ENCODE measurements at regions not wholly inside any gene's neighbourhood (a gene's known extent, or its start where the extent isn't known, plus 50 kb on each side); places are given as distances from the start of the nearest gene placed in this dataset.

DNA sequence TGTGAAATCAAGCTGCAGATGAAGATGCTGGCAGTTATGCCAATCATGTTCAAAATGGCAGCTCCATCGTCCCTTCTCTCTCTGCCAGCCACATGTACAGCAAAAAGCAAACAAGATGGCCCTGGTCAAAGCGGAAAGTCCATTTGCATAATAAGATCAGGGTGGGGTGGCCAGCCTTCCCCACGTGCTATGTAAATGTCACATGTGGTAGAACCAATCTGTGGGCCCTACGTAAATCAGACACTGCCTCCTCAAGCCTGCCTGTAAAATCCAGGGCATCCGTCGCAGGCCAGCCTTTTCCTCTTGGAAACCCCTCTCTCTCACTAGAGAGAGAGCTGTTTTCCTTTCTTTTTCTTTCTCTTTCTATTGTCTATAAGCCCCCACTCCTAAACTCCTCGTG is 243.5 kb upstream of the KBTBD8 start:
- Histone ChIP-seq H3K4ac (ENCODE audit: low read depth in 1 of 2, low read length in 2 of 2) (no peak overlapping the region), H3K9me3 (ENCODE audit: control insufficient read depth, low read length) (no peaks in the 10 kb centered on the region), H3K9ac (ENCODE audit: low read length) (no peak overlapping the region), H3K4me3 (ENCODE audit: insufficient read depth in 1 of 2, low read depth in 1 of 2, low read length in 2 of 2) (no peak overlapping the region), H3K36me3 (ENCODE audit: control insufficient read depth in 1 of 2, insufficient read depth in 2 of 2, low read depth in 1 of 2, low read length in 2 of 2) (no peaks in the 10 kb centered on the region), H3K27ac (ENCODE audit: low read length, poor library complexity, severe bottlenecking) (no peak overlapping the region), H3K23ac (ENCODE audit: low read length in 2 of 2) (no peak overlapping the region), H3K4me2 (ENCODE audit: low read length, poor library complexity, severe bottlenecking) (no peak overlapping the region), H3K79me1 (replicated peaks; ENCODE audit: low read length, poor library complexity, severe bottlenecking) (no peaks in the 10 kb centered on the region), H2BK15ac (ENCODE audit: low read depth, poor library complexity, severe bottlenecking) (no peak overlapping the region), H3K14ac (ENCODE audit: low read length in 2 of 2) (peak overlapping the region in 1 of 2 experiments; percentile 22), H3K4me1 (ENCODE audit: control insufficient read depth, insufficient read depth, low read depth, low read length) (no peaks in the 10 kb centered on the region), H2BK120ac (ENCODE audit: low read depth, low read length) (no peak overlapping the region), H2BK12ac (ENCODE audit: low read length in 2 of 2) (no peak overlapping the region), H2BK5ac (ENCODE audit: low read depth, low read length, poor library complexity, severe bottlenecking) (no peak overlapping the region), H4K91ac (ENCODE audit: low read length) (no peak overlapping the region), H3K18ac (ENCODE audit: low read depth in 1 of 2, low read length in 2 of 2) (no peak overlapping the region), H3K27me3 (ENCODE audit: control insufficient read depth in 1 of 2, insufficient read depth in 1 of 2, low read length in 2 of 2) (no peaks in the 10 kb centered on the region), H2AFZ (ENCODE audit: low read depth, low read length) (no peak overlapping the region), H2AK5ac (ENCODE audit: low read length, severe bottlenecking) (no peak overlapping the region), H4K8ac (ENCODE audit: low read length) (no peak overlapping the region)
- no peak for DNase-seq
- WGBS: 87% methylated on average over 7 of the region's 7 CpGs

DNA sequence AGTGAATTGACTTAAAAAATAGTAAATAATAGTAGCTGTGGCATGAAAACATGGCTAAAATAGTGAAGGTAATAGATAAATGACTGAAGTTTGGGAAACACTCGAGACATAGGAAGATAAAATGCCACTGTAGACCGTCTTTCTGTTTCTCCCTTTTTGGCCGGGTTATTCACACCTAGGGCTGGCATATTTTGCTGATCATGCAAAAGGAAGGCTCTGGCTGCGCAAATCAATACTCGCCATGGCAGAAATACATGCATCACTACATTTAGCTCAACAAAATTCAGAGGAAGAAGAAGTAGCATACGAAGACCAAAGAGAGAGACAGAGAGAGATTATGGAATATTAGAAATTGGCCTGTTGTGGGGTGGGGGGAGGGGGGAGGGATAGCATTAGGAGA is 242.2 kb upstream of the KBTBD8 start:
- Histone ChIP-seq H2AFZ (ENCODE audit: low read depth, low read length) (no peak overlapping the region), H3K9ac (ENCODE audit: low read length) (no peak overlapping the region), H3K4me1 (ENCODE audit: control insufficient read depth, insufficient read depth, low read depth, low read length) (no peaks in the 10 kb centered on the region), H3K79me1 (replicated peaks; ENCODE audit: low read length, poor library complexity, severe bottlenecking) (no peaks in the 10 kb centered on the region), H2AK5ac (ENCODE audit: low read length, severe bottlenecking) (no peak overlapping the region), H2BK15ac (ENCODE audit: low read depth, poor library complexity, severe bottlenecking) (no peak overlapping the region), H3K4me3 (ENCODE audit: insufficient read depth in 1 of 2, low read depth in 1 of 2, low read length in 2 of 2) (no peak overlapping the region), H3K14ac (ENCODE audit: low read length in 2 of 2) (no peak overlapping the region), H3K9me3 (ENCODE audit: control insufficient read depth, low read length) (no peaks in the 10 kb centered on the region), H2BK120ac (ENCODE audit: low read depth, low read length) (no peak overlapping the region), H3K23ac (ENCODE audit: low read length in 2 of 2) (no peak overlapping the region), H3K4ac (ENCODE audit: low read depth in 1 of 2, low read length in 2 of 2) (no peak overlapping the region), H4K91ac (ENCODE audit: low read length) (no peak overlapping the region), H3K4me2 (ENCODE audit: low read length, poor library complexity, severe bottlenecking) (no peak overlapping the region), H3K27me3 (ENCODE audit: control insufficient read depth in 1 of 2, insufficient read depth in 1 of 2, low read length in 2 of 2) (no peaks in the 10 kb centered on the region), H3K36me3 (ENCODE audit: control insufficient read depth in 1 of 2, insufficient read depth in 2 of 2, low read depth in 1 of 2, low read length in 2 of 2) (no peaks in the 10 kb centered on the region), H4K8ac (ENCODE audit: low read length) (no peak overlapping the region), H3K27ac (ENCODE audit: low read length, poor library complexity, severe bottlenecking) (no peak overlapping the region), H3K18ac (ENCODE audit: low read depth in 1 of 2, low read length in 2 of 2) (no peak overlapping the region), H2BK12ac (ENCODE audit: low read length in 2 of 2) (no peak overlapping the region), H2BK5ac (ENCODE audit: low read depth, low read length, poor library complexity, severe bottlenecking) (no peak overlapping the region)
- DNase-seq: no peak
- WGBS: 68% methylated on average over 3 of the region's 6 CpGs

DNA sequence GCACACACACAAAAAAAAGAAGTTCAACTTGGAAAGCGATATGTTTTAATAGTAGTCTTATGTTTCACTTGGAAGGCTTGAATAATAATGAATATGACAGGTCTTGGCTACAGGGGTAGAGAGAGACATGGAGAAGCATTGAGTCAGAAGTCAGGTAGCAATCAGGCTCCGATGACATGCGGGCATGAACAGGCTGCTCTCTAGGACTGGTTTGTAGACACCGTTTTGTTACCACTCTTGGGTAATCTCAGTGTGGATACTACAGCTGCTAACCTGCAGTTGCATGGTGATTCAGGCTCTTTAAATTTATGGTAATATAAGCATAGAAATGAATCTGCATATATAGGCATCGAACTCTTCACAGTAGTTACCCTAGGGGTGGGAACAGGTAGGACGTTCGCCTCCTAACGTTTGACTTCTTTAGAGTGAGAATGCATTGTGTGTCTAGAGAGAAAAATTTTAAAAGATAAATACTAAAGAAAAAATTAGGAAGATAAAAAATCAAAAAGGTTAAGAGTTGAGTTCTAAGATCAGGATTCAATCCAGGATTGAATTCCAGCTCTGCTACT is 241.6 kb upstream of the KBTBD8 start:
- Histone ChIP-seq H2AFZ (ENCODE audit: low read depth, low read length) (no peak overlapping the region), H3K4ac (ENCODE audit: low read depth in 1 of 2, low read length in 2 of 2) (no peak overlapping the region), H3K36me3 (ENCODE audit: control insufficient read depth in 1 of 2, insufficient read depth in 2 of 2, low read depth in 1 of 2, low read length in 2 of 2) (no peaks in the 10 kb centered on the region), H3K4me1 (ENCODE audit: control insufficient read depth, insufficient read depth, low read depth, low read length) (no peaks in the 10 kb centered on the region), H3K9me3 (ENCODE audit: control insufficient read depth, low read length) (no peaks in the 10 kb centered on the region), H2BK15ac (ENCODE audit: low read depth, poor library complexity, severe bottlenecking) (no peak overlapping the region), H3K18ac (ENCODE audit: low read depth in 1 of 2, low read length in 2 of 2) (no peak overlapping the region), H4K8ac (ENCODE audit: low read length) (no peak overlapping the region), H2BK120ac (ENCODE audit: low read depth, low read length) (no peak overlapping the region), H3K79me1 (replicated peaks; ENCODE audit: low read length, poor library complexity, severe bottlenecking) (no peaks in the 10 kb centered on the region), H3K27ac (ENCODE audit: low read length, poor library complexity, severe bottlenecking) (no peak overlapping the region), H2BK12ac (ENCODE audit: low read length in 2 of 2) (no peak overlapping the region), H2BK5ac (ENCODE audit: low read depth, low read length, poor library complexity, severe bottlenecking) (no peak overlapping the region), H3K4me2 (ENCODE audit: low read length, poor library complexity, severe bottlenecking) (no peak overlapping the region), H3K27me3 (ENCODE audit: control insufficient read depth in 1 of 2, insufficient read depth in 1 of 2, low read length in 2 of 2) (no peaks in the 10 kb centered on the region), H3K23ac (ENCODE audit: low read length in 2 of 2) (no peak overlapping the region), H2AK5ac (ENCODE audit: low read length, severe bottlenecking) (no peak overlapping the region), H3K14ac (ENCODE audit: low read length in 2 of 2) (no peak overlapping the region), H3K4me3 (ENCODE audit: insufficient read depth in 1 of 2, low read depth in 1 of 2, low read length in 2 of 2) (no peak overlapping the region), H3K9ac (ENCODE audit: low read length) (no peak overlapping the region), H4K91ac (ENCODE audit: low read length) (no peak overlapping the region)
- 89% methylated on average over 8 of the region's 8 CpGs for WGBS
- no peak for DNase-seq

DNA sequence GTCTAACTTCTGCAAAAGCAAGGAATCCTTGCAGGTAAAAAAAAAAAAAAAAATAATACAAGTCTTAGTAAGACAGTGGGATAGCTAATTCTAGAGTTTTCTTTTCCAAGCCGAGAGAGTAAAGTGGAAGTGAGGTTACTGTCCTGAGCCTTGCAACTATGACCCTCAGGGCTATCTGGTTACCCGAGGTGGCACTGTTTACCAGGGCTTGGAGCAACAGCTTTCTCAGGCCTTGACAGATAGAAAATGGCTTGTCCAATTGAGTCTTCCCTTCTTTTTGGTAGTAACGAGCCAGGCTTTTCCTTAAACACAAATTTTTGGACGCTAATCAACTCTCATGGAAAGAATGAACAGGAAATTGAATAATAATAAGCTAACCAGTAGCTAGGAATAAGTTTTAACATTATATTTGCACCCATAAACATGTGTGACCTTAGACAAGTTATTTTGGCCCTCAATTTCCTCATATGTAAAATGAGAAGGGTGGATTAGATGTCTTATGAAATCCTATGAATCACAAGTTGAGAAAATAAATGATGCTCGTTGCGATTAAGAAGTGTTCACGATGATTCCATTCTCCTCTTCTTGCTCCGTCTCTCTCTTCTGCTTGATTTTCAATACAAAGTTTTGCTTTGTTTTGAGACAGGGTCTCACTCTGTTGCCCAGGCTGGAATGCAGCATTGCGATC is 236.9 kb upstream of the KBTBD8 start:
- no peak overlapping the region for H2BK120ac ChIP-seq (ENCODE audit: low read depth, low read length)
- H3K4me3 ChIP-seq (ENCODE audit: insufficient read depth in 1 of 2, low read depth in 1 of 2, low read length in 2 of 2): no peak overlapping the region
- no peak overlapping the region for H4K91ac ChIP-seq (ENCODE audit: low read length)
- H3K4ac ChIP-seq (ENCODE audit: low read depth in 1 of 2, low read length in 2 of 2): no peak overlapping the region
- H2BK5ac ChIP-seq (ENCODE audit: low read depth, low read length, poor library complexity, severe bottlenecking): no peak overlapping the region
- H3K9me3 ChIP-seq (ENCODE audit: control insufficient read depth, low read length): no peaks in the 10 kb centered on the region
- H2BK12ac ChIP-seq (ENCODE audit: low read length in 2 of 2): no peak overlapping the region
- no peak overlapping the region for H3K4me2 ChIP-seq (ENCODE audit: low read length, poor library complexity, severe bottlenecking)
- H3K23ac ChIP-seq (ENCODE audit: low read length in 2 of 2): no peak overlapping the region
- no peaks in the 10 kb centered on the region for H3K4me1 ChIP-seq (ENCODE audit: control insufficient read depth, insufficient read depth, low read depth, low read length)
- no peak overlapping the region for H2AFZ ChIP-seq (ENCODE audit: low read depth, low read length)
- H3K27me3 ChIP-seq (ENCODE audit: control insufficient read depth in 1 of 2, insufficient read depth in 1 of 2, low read length in 2 of 2): no peaks in the 10 kb centered on the region
- no peaks in the 10 kb centered on the region for H3K36me3 ChIP-seq (ENCODE audit: control insufficient read depth in 1 of 2, insufficient read depth in 2 of 2, low read depth in 1 of 2, low read length in 2 of 2)
- no peak overlapping the region for H4K8ac ChIP-seq (ENCODE audit: low read length)
- DNase-seq: no peak
- no peak overlapping the region for H3K9ac ChIP-seq (ENCODE audit: low read length)
- no peak overlapping the region for H3K14ac ChIP-seq (ENCODE audit: low read length in 2 of 2)
- no peak overlapping the region for H3K18ac ChIP-seq (ENCODE audit: low read depth in 1 of 2, low read length in 2 of 2)
- no peak overlapping the region for H2BK15ac ChIP-seq (ENCODE audit: low read depth, poor library complexity, severe bottlenecking)
- 93% methylated on average over 7 of the region's 9 CpGs for WGBS
- no peaks in the 10 kb centered on the region for H3K79me1 ChIP-seq (replicated peaks; ENCODE audit: low read length, poor library complexity, severe bottlenecking)
- no peak overlapping the region for H2AK5ac ChIP-seq (ENCODE audit: low read length, severe bottlenecking)
- H3K27ac ChIP-seq (ENCODE audit: low read length, poor library complexity, severe bottlenecking): no peak overlapping the region
